ENCODE measurements at regions not wholly inside any gene's neighbourhood (a gene's known extent, or its start where the extent isn't known, plus 50 kb on each side); places are given as distances from the start of the nearest gene placed in this dataset.

GRCh38 chr1:157916887-157917570, 75.4 kb upstream of the CD5L start:
- no peaks in the 10 kb centered on the region; the same call in 1 of the 2 replicates for H4K20me1 ChIP-seq (ENCODE audit: insufficient read depth)
- ChIA-PET POLR2A (no interaction called here), CTCF (no interaction called here), RAD21 (ENCODE audit: low non-redundant PET in 1 of 2, low total read pairs in 2 of 2, uncharacterized antibody in 2 of 2, unreplicated experiment in 2 of 2) (no interaction called here)
- DNase-seq (ENCODE audit: low read depth, low spot score), result no peak
- no peaks in the 10 kb centered on the region for H3K4me1 ChIP-seq (ENCODE audit: control insufficient read depth in 1 of 2, insufficient read depth in 2 of 2, low read length in 2 of 2)
- TF ChIP-seq TCF7L2 (IDR thresholded peaks at IDR 0.05; ENCODE audit: borderline replicate concordance, extremely low read depth, insufficient read depth, insufficient read length) (no peak), POLR2A (IDR thresholded peaks at IDR 0.05; ENCODE audit: borderline replicate concordance, extremely low read depth, insufficient read depth, insufficient read length) (no peak), EZH2 (IDR thresholded peaks at IDR 0.05) (no peak), EZH2phosphoT487 (IDR thresholded peaks at IDR 0.05; ENCODE audit: borderline replicate concordance) (no peak), ZBTB33 (IDR thresholded peaks at IDR 0.05; ENCODE audit: extremely low read depth, insufficient replicate concordance, low read length) (no peak), ZNF274 (IDR thresholded peaks at IDR 0.05; ENCODE audit: low read depth, low read length) (no peak), FOSL1 (IDR thresholded peaks at IDR 0.05; ENCODE audit: low read depth) (no peak), REST (IDR thresholded peaks at IDR 0.05; ENCODE audit: low read depth) (no peak), SP1 (IDR thresholded peaks at IDR 0.05; ENCODE audit: low read depth) (no peak), JUND (IDR thresholded peaks at IDR 0.05) (no peak)
- H2AFZ ChIP-seq (ENCODE audit: low read depth, low read length, poor library complexity, severe bottlenecking), result no peak overlapping the region
- no peak overlapping the region for H3K4me3 ChIP-seq (replicated peaks in 1 of 2; ENCODE audit: low read depth in 1 of 2, low read length in 2 of 2)
- H3K79me2 ChIP-seq (ENCODE audit: insufficient read depth, low read length), result no peaks in the 10 kb centered on the region
- H3K9me3 ChIP-seq (ENCODE audit: control insufficient read depth in 1 of 2, insufficient read depth in 1 of 2, low read depth in 1 of 2, low read length in 2 of 2), result no peaks in the 10 kb centered on the region
- intact Hi-C loops (cut with micrococcal nuclease), result no loop called here
- no peaks in the 10 kb centered on the region for H3K36me3 ChIP-seq (ENCODE audit: control insufficient read depth in 1 of 2, insufficient read depth in 2 of 2, low read length in 2 of 2)
- no peak overlapping the region for H3K9ac ChIP-seq (ENCODE audit: low read length)
- no TSS peak for BruUV-seq (replicated peaks)
- H3K9me2 ChIP-seq (ENCODE audit: insufficient read depth), result no peaks in the 10 kb centered on the region
- ATAC-seq, result no peak
- H3K4me2 ChIP-seq (ENCODE audit: low read length), result no peak overlapping the region
- no peak overlapping the region for H3K27ac ChIP-seq (ENCODE audit: low read depth, low read length)
- peaks cover 51% of the 10 kb centered on the region for H3K27me3 ChIP-seq (ENCODE audit: insufficient read depth, low read length)
